ENCODE measurements at regions not wholly inside any gene's neighbourhood (a gene's known extent, or its start where the extent isn't known, plus 50 kb on each side); places are given as distances from the start of the nearest gene placed in this dataset.

DNA sequence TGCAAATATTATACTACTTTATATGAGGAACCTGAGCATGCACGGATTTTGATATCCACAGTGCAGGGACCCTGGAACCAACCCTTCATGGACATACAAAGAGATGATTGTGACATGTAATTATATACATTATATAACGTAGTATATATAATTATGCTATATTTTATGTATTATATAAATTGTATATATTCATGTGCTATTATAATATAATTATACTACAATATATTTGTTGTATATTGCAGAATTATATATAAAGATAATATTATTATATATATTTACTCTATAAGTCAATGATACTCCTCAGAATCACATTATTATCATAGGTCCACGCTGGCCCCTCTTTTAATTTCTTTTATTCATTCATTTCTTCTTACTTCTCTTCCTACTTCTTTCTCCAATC, 70.9 kb downstream of the TNFSF18 start:
- TF ChIP-seq, protein P1, sequence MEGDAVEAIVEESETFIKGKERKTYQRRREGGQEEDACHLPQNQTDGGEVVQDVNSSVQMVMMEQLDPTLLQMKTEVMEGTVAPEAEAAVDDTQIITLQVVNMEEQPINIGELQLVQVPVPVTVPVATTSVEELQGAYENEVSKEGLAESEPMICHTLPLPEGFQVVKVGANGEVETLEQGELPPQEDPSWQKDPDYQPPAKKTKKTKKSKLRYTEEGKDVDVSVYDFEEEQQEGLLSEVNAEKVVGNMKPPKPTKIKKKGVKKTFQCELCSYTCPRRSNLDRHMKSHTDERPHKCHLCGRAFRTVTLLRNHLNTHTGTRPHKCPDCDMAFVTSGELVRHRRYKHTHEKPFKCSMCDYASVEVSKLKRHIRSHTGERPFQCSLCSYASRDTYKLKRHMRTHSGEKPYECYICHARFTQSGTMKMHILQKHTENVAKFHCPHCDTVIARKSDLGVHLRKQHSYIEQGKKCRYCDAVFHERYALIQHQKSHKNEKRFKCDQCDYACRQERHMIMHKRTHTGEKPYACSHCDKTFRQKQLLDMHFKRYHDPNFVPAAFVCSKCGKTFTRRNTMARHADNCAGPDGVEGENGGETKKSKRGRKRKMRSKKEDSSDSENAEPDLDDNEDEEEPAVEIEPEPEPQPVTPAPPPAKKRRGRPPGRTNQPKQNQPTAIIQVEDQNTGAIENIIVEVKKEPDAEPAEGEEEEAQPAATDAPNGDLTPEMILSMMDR (IDR thresholded peaks at IDR 0.05; ENCODE audit: low read depth, low read length, poor library complexity, severe bottlenecking): no peak
- TF ChIP-seq EZH2phosphoT487 (IDR thresholded peaks at IDR 0.05; ENCODE audit: borderline replicate concordance, low read length): no peak
